Left renal cortex interstitium (tissue), 4 donors: ENCODE measurements at regions not wholly inside any gene's neighbourhood (a gene's known extent, or its start where the extent isn't known, plus 50 kb on each side); places are given as distances from the start of the nearest gene placed in this dataset.

Source experiments
- DNase-seq, 4 donors: peaks; one replicate each; pipeline ENCODE4 v3.0.0-alpha.2; 2013; ENCODE audit warnings: low read depth in 4 of 4, low spot score in 2 of 4, missing footprints in 1 of 4

- no peak for DNase-seq
These were observed 85.6 kb downstream of the SOX9 start for GRCh38 chr17:72206376-72206775.

GRCh38 chr17:72208832-72209231 is 88.0 kb downstream of the SOX9 start:
- no peak for DNase-seq

- DNase-seq, result no peak
These were observed 91.2 kb downstream of the SOX9 start for GRCh38 chr17:72212041-72212440.

DNA sequence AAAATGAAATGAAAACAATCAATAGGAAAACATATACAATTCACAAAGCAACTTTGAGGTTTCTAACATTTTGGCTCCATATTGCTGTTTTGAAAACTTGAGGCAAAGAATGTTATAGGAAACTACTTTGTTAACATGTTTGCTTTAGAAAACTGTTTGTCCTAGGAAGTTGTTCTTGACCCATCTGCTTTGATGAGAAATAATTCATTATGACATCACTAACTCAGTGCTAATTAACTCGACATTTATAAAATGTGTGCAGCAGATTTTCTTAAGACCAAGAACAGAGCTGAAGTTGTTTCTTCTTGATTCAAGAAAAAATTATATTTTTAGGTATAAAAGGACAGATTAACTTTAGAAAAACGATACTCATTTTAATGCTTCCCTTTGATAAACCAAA is 94.7 kb downstream of the SOX9 start:
- DNase-seq, result no peak

GRCh38 chr17:72215928-72216327 is 95.1 kb downstream of the SOX9 start:
- DNase-seq, result no peak

GRCh38 chr17:72219137-72219823 is 98.5 kb downstream of the SOX9 start:
- DNase-seq, result no peak

- DNase-seq, result no peak
These were observed 99.1 kb downstream of the SOX9 start for GRCh38 chr17:72219824-72220493.

DNA sequence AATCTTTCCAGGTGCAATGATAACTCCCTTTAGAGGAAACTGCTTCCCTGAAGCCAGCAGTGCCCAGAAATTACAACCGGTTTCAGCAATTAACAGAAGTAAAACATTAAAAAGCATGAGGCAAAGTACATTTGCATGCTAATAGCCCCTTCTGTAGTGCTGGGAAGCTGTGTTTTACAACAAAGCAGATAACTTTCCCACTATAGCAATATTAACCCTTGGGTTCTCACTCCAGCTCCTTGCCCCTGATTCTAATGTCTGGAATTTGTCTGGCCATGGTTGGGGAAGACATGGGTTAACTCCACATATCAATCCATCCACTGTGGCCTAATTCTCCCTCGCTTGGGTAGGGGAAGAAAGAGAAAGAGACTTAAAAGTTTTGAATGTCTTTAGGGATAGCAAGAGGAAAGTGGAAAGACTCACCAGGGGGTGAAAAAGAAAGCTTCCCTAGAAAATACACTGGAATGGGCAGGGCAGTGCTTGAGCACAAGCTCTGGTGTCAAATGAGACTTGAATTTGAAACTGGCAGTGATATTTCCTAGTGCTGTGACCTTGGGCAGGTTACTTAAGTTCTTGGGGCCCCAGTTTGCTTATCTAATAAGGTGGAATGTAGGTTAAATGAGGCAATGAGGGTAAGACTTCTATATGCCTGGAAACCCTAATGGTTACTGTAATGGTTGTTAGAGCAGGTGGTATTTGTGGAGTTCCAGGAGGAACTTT is 102.0 kb downstream of the SOX9 start:
- DNase-seq, result no peak

- no peak for DNase-seq
These were observed 103.1 kb downstream of the SOX9 start for GRCh38 chr17:72223866-72224291.

GRCh38 chr17:72226322-72226721 is 105.5 kb downstream of the SOX9 start:
- no peak for DNase-seq

GRCh38 chr17:72233986-72234385 is 113.2 kb downstream of the SOX9 start:
- DNase-seq, result no peak

GRCh38 chr17:72234985-72235384 is 114.2 kb downstream of the SOX9 start:
- no peak for DNase-seq

DNA sequence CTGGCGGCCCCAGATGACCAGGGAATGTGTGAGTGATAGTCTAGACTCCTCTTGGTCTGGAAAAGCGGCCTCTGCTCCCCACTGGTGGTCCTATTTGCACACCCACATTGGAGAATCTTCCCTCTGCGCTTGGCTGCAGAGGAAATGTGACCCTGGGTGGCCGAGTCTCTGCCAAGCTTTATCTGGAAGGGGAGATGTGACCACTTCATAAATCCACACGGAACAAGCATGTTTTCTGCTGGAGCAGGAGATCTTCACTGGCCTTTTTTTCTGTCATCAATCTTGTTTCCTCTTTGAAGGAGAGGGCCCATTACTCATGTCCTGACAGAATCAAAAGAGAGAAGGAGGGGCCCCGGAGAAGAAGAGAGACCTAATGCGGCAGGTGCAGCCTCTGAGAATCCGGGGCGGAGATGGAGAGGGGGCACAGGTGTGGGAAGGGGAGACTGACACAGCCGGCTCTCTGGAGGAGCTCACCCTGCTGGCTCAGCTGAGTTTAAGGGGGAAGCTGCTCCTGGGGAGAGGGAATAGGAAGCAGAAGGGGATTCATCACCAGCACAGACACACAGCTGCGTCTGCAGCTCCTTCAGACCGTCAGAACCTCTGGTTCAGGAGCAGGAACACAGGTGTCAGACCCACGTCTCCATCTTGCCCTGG is 116.3 kb downstream of the SOX9 start:
- no peak for DNase-seq

- DNase-seq, result no peak
These were observed 117.4 kb downstream of the SOX9 start for GRCh38 chr17:72238157-72238673.

DNA sequence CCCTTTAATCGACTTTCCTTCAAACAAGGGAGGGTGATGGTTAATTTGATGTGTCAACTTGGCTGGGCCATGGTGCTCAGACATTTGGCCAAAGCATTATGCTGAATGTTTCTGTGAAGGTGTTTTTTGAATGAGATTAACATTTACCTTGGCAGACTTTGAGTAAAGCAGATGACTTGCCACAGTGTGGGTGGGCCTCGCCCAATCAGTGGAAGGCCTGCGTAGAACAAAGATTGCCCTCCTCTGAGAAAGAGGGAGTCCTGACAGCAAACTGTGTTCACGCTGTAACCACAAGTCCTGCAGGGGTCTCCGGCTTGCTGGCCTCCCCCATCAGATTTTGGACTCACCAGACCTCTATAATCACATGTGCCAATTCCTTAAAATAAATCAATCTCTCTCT is 118.7 kb downstream of the SOX9 start:
- DNase-seq, result no peak

GRCh38 chr17:72240333-72240732 is 119.5 kb downstream of the SOX9 start:
- no peak for DNase-seq

DNA sequence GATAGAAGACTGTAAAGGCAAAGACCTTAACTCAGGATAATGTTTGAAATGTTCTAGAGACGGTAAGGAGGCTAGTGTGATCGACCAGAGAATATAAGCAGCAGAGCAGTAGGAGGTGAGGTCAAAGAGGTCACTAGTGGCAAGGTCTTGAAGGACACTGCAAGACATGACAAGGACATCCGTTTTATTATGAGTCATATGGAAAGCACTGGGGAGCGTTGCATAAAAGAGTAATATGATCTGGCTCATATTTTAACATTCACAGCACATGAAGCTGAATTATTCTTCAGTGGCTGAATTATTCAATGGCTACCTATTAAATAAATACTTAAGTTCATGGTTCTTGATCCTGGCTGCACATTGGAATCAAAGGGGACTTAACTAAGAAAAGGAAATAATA is 123.7 kb downstream of the SOX9 start:
- no peak for DNase-seq

GRCh38 chr17:72244956-72245355 is 124.1 kb downstream of the SOX9 start:
- no peak for DNase-seq

- no peak for DNase-seq
These were observed 128.6 kb downstream of the SOX9 start for GRCh38 chr17:72249441-72249840.

DNA sequence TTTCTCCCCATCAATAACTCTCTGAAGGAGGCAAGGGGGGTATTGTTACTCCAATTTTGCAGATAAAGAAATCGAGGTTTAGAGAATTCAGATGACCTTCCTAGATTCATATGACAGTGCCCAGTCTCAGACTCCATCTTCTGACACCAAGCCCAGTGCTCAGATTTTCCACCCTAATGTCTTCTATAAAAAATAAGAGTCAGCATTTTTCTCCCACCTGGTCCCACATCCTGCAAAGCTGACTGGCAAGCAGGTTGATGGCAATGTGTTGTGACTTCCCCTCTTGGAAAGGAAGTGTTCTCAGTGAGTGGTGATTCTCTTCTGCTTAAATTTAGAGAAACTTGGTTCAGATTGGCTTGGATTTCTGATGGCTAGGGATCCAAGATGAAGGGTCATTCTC is 129.4 kb downstream of the SOX9 start:
- DNase-seq, result no peak

DNA sequence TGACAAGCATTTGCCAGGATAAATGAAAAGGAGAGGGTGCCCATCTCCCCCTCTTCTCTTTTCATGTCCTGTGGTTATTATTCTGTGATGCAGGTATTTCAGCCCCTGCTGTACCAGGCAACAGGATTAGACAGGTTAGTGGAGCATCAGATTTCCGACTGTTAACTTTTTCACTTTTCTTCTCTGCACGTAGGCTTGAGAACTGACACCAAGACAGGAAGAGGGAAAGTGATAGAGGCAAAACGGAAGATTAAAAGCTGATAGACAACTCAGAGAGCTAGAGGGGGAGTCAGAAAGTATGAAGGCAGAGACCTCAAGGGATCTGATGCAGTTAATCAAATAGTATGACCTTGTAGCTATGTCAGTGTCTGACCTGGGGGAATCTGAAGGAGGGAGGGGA is 132.8 kb downstream of the SOX9 start:
- DNase-seq, result no peak
